EH (cell line): ENCODE measurements at regions not wholly inside any gene's neighbourhood (a gene's known extent, or its start where the extent isn't known, plus 50 kb on each side); places are given as distances from the start of the nearest gene placed in this dataset.
A peak's percentile ranks its signal among the peaks of the same experiment; 100 is the strongest.

ENCODE experiments used
- DNase-seq: peaks from one replicate; pipeline ENCODE4 v3.0.0-alpha.2; 2015; ENCODE audit warnings: low read depth

- no peak for DNase-seq
These were observed 1696.5 kb downstream of the MAT2B start for GRCh38 chr5:165201771-165202518.

- DNase-seq: no peak
These were observed 1697.1 kb downstream of the MAT2B start for GRCh38 chr5:165202519-165202910.

- peak; percentile 1 for DNase-seq
These were observed 1703.8 kb downstream of the MAT2B start for GRCh38 chr5:165209101-165209727.

- no peak for DNase-seq
These were observed 1719.1 kb downstream of the MAT2B start for GRCh38 chr5:165224366-165225045.

GRCh38 chr5:165227515-165227914 lies 1722.1 kb downstream of the MAT2B start:
- DNase-seq: no peak

GRCh38 chr5:165228184-165228583 lies 1722.8 kb downstream of the MAT2B start:
- no peak for DNase-seq

GRCh38 chr5:165231821-165232508 lies 1726.5 kb downstream of the MAT2B start:
- DNase-seq: no peak

- no peak for DNase-seq
These were observed 1727.2 kb downstream of the MAT2B start for GRCh38 chr5:165232509-165233028.

GRCh38 chr5:165241811-165242210 lies 1736.4 kb downstream of the MAT2B start:
- no peak for DNase-seq

- no peak for DNase-seq
These were observed 1737.2 kb downstream of the MAT2B start for GRCh38 chr5:165242646-165243045.

- DNase-seq: no peak
These were observed 1739.0 kb downstream of the MAT2B start for GRCh38 chr5:165244407-165244806.

- no peak for DNase-seq
These were observed 1752.9 kb downstream of the MAT2B start for GRCh38 chr5:165258197-165258771.

- DNase-seq: no peak
These were observed 1755.0 kb downstream of the MAT2B start for GRCh38 chr5:165260426-165260825.

GRCh38 chr5:165263536-165263935 lies 1758.1 kb downstream of the MAT2B start:
- no peak for DNase-seq

- DNase-seq: no peak
These were observed 1761.5 kb downstream of the MAT2B start for GRCh38 chr5:165266939-165267338.

- DNase-seq: no peak
These were observed 1767.0 kb downstream of the MAT2B start for GRCh38 chr5:165272436-165272835.

GRCh38 chr5:165277661-165278060 lies 1772.2 kb downstream of the MAT2B start:
- DNase-seq: no peak

- DNase-seq: no peak
These were observed 1777.1 kb downstream of the MAT2B start for GRCh38 chr5:165282491-165282890.

GRCh38 chr5:165286692-165287091 lies 1781.3 kb downstream of the MAT2B start:
- DNase-seq: no peak

- DNase-seq: no peak
These were observed 1785.1 kb downstream of the MAT2B start for GRCh38 chr5:165290535-165290934.

GRCh38 chr5:165296401-165297130 lies 1791.1 kb downstream of the MAT2B start:
- no peak for DNase-seq
